Esophagus squamous epithelium (tissue), 5 donors: ENCODE measurements at regions not wholly inside any gene's neighbourhood (a gene's known extent, or its start where the extent isn't known, plus 50 kb on each side); places are given as distances from the start of the nearest gene placed in this dataset.

Source experiments
- DNase-seq: peaks from one replicate; lab custom pipeline; 2025; lab: John Stamatoyannopoulos, UW
- H3K27ac ChIP-seq, 4 donors: fragments of 200-600 bp; sonication (generic); one replicate each; pipeline ENCODE4 v1.5.1; 2016 to 2019; ENCODE audit warnings: mild to moderate bottlenecking in 1 of 4
- H3K27me3 ChIP-seq, 4 donors: fragments of 200-600 bp; sonication (generic); 1 replicate in 3 of 4; 2 replicates in 1 of 4; pipeline versions ENCODE4 v1.5.1 to v1.6.0; 2017 to 2021; ENCODE audit warnings: antibody characterized with exemption in 1 of 4
- H3K36me3 ChIP-seq, 3 donors: fragments of 200-600 bp; sonication (generic); one replicate each; pipeline ENCODE4 v1.5.1; 2016 to 2019
- H3K4me1 ChIP-seq, 3 donors: fragments of 200-600 bp; sonication (generic); one replicate each; pipeline ENCODE4 v1.5.1; 2017 to 2019
- H3K4me3 ChIP-seq, 4 donors: fragments of 200-600 bp; sonication (generic); 1 replicate in 3 of 4; 2 replicates in 1 of 4; pipeline ENCODE4 v1.5.1; 2016 to 2019; ENCODE audit warnings: mild to moderate bottlenecking in 2 of 4, moderate library complexity in 1 of 4
- H3K9me3 ChIP-seq, 3 donors: fragments of 200-600 bp; sonication (generic); one replicate each; pipeline ENCODE4 v1.5.1; 2016 to 2019
- CTCF ChIP-seq, 6 experiments: fragments of 450-650 bp in 4 of 6; fragments of 200-600 bp in 2 of 6; sonication (generic) in 2 of 6; IDR thresholded peaks; one replicate each; pipeline ENCODE4 v1.5.1; 2016 to 2019; ENCODE audit warnings: antibody characterized with exemption in 6 of 6, mild to moderate bottlenecking in 4 of 6, moderate library complexity in 4 of 6
- POLR2A ChIP-seq, 4 donors: fragments of 450-650 bp; IDR thresholded peaks; one replicate each; pipeline ENCODE4 v1.6.1; 2017; ENCODE audit warnings: antibody characterized with exemption in 4 of 4, mild to moderate bottlenecking in 4 of 4, moderate library complexity in 3 of 4
- WGBS, 2 donors: methylation state at CpG; one replicate each; pipeline ENCODE4 v1.1.5; 2018; 5-methylcytosine and 5-hydroxymethylcytosine counted together
- intact Hi-C: fragments of 100-400 bp; cut with DNase I; formaldehyde crosslinking; loops from one replicate; pipeline ENCODE4 v1.15.0; 2022
- donor health status: DM: yes; HTN: yes; CAD: no.

- Histone ChIP-seq H3K27ac (no peak overlapping the region), H3K36me3 (no peaks in the 10 kb centered on the region), H3K4me1 (peaks cover 0 to 34% (median 8%) of the 10 kb centered on the region in 3 donors), H3K27me3 (no peaks in the 10 kb centered on the region), H3K4me3 (no peak overlapping the region), H3K9me3 (no peaks in the 10 kb centered on the region)
- WGBS, 2 donors: 69 to 70% methylated on average over 6 of the region's 6 CpGs
- intact Hi-C loops: no loop called here
- TF ChIP-seq CTCF (IDR thresholded peaks at IDR 0.05) (no peak), POLR2A (IDR thresholded peaks at IDR 0.05) (no peak)
- DNase-seq: no peak
These were observed 258.0 kb downstream of the MTX2 start for GRCh38 chr2:176526995-176527901.

GRCh38 chr2:176531608-176532007 lies 262.4 kb downstream of the MTX2 start:
- Histone ChIP-seq H3K4me1 (peaks cover 10 to 44% (median 20%) of the 10 kb centered on the region in 3 donors), H3K27ac (no peak overlapping the region), H3K36me3 (no peaks in the 10 kb centered on the region), H3K27me3 (no peaks in the 10 kb centered on the region), H3K4me3 (no peak overlapping the region), H3K9me3 (no peaks in the 10 kb centered on the region)
- DNase-seq: no peak
- WGBS, 2 donors: 78 to 91% methylated on average over 3 to 4 of the region's 4 CpGs
- intact Hi-C loops: no loop called here
- TF ChIP-seq CTCF (IDR thresholded peaks at IDR 0.05): no peak
- no peak for TF ChIP-seq POLR2A (IDR thresholded peaks at IDR 0.05)

GRCh38 chr2:176533505-176534193 lies 264.4 kb downstream of the MTX2 start:
- no peak for DNase-seq
- 56 to 75% methylated on average over 4 of the region's 4 CpGs for WGBS, 2 donors
- Histone ChIP-seq H3K4me3 (no peak overlapping the region), H3K27ac (no peak overlapping the region), H3K36me3 (no peaks in the 10 kb centered on the region), H3K27me3 (no peaks in the 10 kb centered on the region), H3K9me3 (no peaks in the 10 kb centered on the region), H3K4me1 (peaks cover 10 to 45% (median 17%) of the 10 kb centered on the region in 3 donors)
- intact Hi-C loops: no loop called here
- no peak for TF ChIP-seq CTCF (IDR thresholded peaks at IDR 0.05)
- no peak for TF ChIP-seq POLR2A (IDR thresholded peaks at IDR 0.05)

- WGBS, 2 donors: 37 to 46% methylated on average over 7 to 8 of the region's 9 CpGs
- no peaks in the 10 kb centered on the region for H3K27me3 ChIP-seq
- no peak for DNase-seq
- H3K9me3 ChIP-seq: no peaks in the 10 kb centered on the region
- peak overlapping the region; percentile 23 to 82 (median 64) for H3K27ac ChIP-seq
- H3K4me1 ChIP-seq: peaks cover 10 to 45% (median 17%) of the 10 kb centered on the region in 3 donors
- no peaks in the 10 kb centered on the region for H3K36me3 ChIP-seq
- TF ChIP-seq POLR2A (IDR thresholded peaks at IDR 0.05): no peak
- TF ChIP-seq CTCF (IDR thresholded peaks at IDR 0.05): no peak
- no peak overlapping the region for H3K4me3 ChIP-seq
- intact Hi-C loops: no loop called here
These were observed 265.7 kb downstream of the MTX2 start for GRCh38 chr2:176534798-176535466.
